OCI-LY3 (cell line): ENCODE measurements at regions not wholly inside any gene's neighbourhood (a gene's known extent, or its start where the extent isn't known, plus 50 kb on each side); places are given as distances from the start of the nearest gene placed in this dataset.

Source experiments
- H2AFZ ChIP-seq: fragments of 200-600, 300-600 bp; shearing (Covaris generic); 2 replicates; pipeline ENCODE4 v1.6.0; 2014; ENCODE audit warnings: antibody characterized with exemption, low read depth, low read length
- H3K27ac ChIP-seq: fragments of 200-600, 300-600 bp; sonication (generic); 2 replicates; pipeline ENCODE4 v1.5.1; 2014; ENCODE audit warnings: mild to moderate bottlenecking, low read length, moderate library complexity, mixed read lengths
- H3K27me3 ChIP-seq: fragments of 200-600, 300-600 bp; sonication (generic); 2 replicates; pipeline ENCODE4 v1.6.1; 2014; ENCODE audit warnings: low read depth, low read length, mixed read lengths
- H3K36me3 ChIP-seq: fragments of 200-600, 300-600 bp; sonication (generic); replicated peaks from 2 replicates; pipeline ENCODE3; 2014; ENCODE audit warnings: low read depth, low read length, mixed read lengths
- H3K4me1 ChIP-seq: fragments of 300-600, 200-600 bp; sonication (generic); 2 replicates; pipeline ENCODE4 v1.6.1; 2014; ENCODE audit warnings: low read length, mixed read lengths
- H3K4me2 ChIP-seq: fragments of 200-600, 300-600 bp; sonication (generic); 2 replicates; pipeline ENCODE4 v1.6.1; 2014; ENCODE audit warnings: low read length, mixed read lengths
- H3K4me3 ChIP-seq: fragments of 300-600, 200-600 bp; sonication (generic); 2 replicates; pipeline ENCODE4 v1.5.1; 2014; ENCODE audit warnings: antibody characterized with exemption, mild to moderate bottlenecking, low read length, moderate library complexity
- H3K79me2 ChIP-seq: fragments of 300-600, 200-600 bp; shearing (Covaris generic); 2 replicates; pipeline ENCODE4 v1.6.1; 2014; ENCODE audit warnings: mild to moderate bottlenecking, low read length, mixed read lengths
- H3K9ac ChIP-seq: fragments of 300-600, 200-600 bp; shearing (Covaris generic); 2 replicates; pipeline ENCODE4 v1.6.0; 2014; ENCODE audit warnings: mild to moderate bottlenecking, low read length, moderate library complexity
- H3K9me3 ChIP-seq: fragments of 200-600, 300-600 bp; shearing (Covaris generic); 2 replicates; pipeline ENCODE4 v1.6.1; 2014; ENCODE audit warnings: low read length, mixed read lengths; ENCODE audit not compliant: insufficient read depth
- H4K20me1 ChIP-seq: fragments of 200-600, 300-600 bp; sonication (generic); 2 replicates; pipeline ENCODE4 v1.6.1; 2016; ENCODE audit warnings: low read length, mixed read lengths; ENCODE audit not compliant: insufficient read depth
- CTCF ChIP-seq: fragments of 200-600, 300-600 bp; sonication (generic); IDR thresholded peaks from 2 replicates; pipeline ENCODE4 v1.5.1; 2014; ENCODE audit warnings: antibody characterized with exemption, low read length, low read depth
- EZH2phosphoT487 ChIP-seq: fragments of 200-600 bp; shearing (Covaris generic); IDR thresholded peaks from 2 replicates; pipeline ENCODE4 v1.6.1; 2018; ENCODE audit warnings: antibody characterized with exemption, mixed run types, low read depth

GRCh38 chr5:67350618-67351201 lies 154.1 kb upstream of the CD180 start:
- H3K79me2 ChIP-seq = no peaks in the 10 kb centered on the region
- no peaks in the 10 kb centered on the region for H4K20me1 ChIP-seq
- H3K9ac ChIP-seq = no peak overlapping the region
- H3K27me3 ChIP-seq = no peaks in the 10 kb centered on the region
- no peaks in the 10 kb centered on the region for H3K9me3 ChIP-seq
- H3K4me1 ChIP-seq = peaks cover 9% of the 10 kb centered on the region
- no peaks in the 10 kb centered on the region for H3K36me3 ChIP-seq
- no peak overlapping the region for H2AFZ ChIP-seq
- no peak overlapping the region for H3K4me2 ChIP-seq
- H3K4me3 ChIP-seq = no peak overlapping the region
- no peak overlapping the region for H3K27ac ChIP-seq
- no peak for TF ChIP-seq EZH2phosphoT487
- TF ChIP-seq CTCF = no peak

- Histone ChIP-seq H2AFZ (no peak overlapping the region), H3K4me2 (no peak overlapping the region), H3K4me3 (no peak overlapping the region)
These were observed 153.6 kb upstream of the CD180 start for GRCh38 chr5:67350185-67350584.

GRCh38 chr5:67347821-67348220 lies 151.2 kb upstream of the CD180 start:
- H3K4me1 ChIP-seq = no peaks in the 10 kb centered on the region
- no peaks in the 10 kb centered on the region for H3K36me3 ChIP-seq
- H2AFZ ChIP-seq = no peak overlapping the region
- no peaks in the 10 kb centered on the region for H3K9me3 ChIP-seq
- H3K4me3 ChIP-seq = no peak overlapping the region
- H4K20me1 ChIP-seq = no peaks in the 10 kb centered on the region
- no peak overlapping the region for H3K9ac ChIP-seq
- TF ChIP-seq CTCF (no peak), EZH2phosphoT487 (no peak)
- H3K4me2 ChIP-seq = no peak overlapping the region
- no peaks in the 10 kb centered on the region for H3K79me2 ChIP-seq
- no peak overlapping the region for H3K27ac ChIP-seq
- no peaks in the 10 kb centered on the region for H3K27me3 ChIP-seq

More at GRCh38 chr5:67350185-67350584, 153.6 kb upstream of the CD180 start:
- H3K27ac ChIP-seq = no peak overlapping the region
- no peaks in the 10 kb centered on the region for H3K27me3 ChIP-seq
- peaks cover 9% of the 10 kb centered on the region for H3K4me1 ChIP-seq
- no peaks in the 10 kb centered on the region for H3K36me3 ChIP-seq
- H3K9ac ChIP-seq = no peak overlapping the region
- no peaks in the 10 kb centered on the region for H4K20me1 ChIP-seq
- no peaks in the 10 kb centered on the region for H3K79me2 ChIP-seq
- TF ChIP-seq EZH2phosphoT487 (no peak), CTCF (no peak)
- no peaks in the 10 kb centered on the region for H3K9me3 ChIP-seq

GRCh38 chr5:67346611-67347010 lies 150.0 kb upstream of the CD180 start:
- Histone ChIP-seq H3K9me3 (no peaks in the 10 kb centered on the region), H4K20me1 (no peaks in the 10 kb centered on the region), H2AFZ (no peak overlapping the region), H3K4me3 (no peak overlapping the region), H3K9ac (no peak overlapping the region), H3K4me1 (no peaks in the 10 kb centered on the region), H3K79me2 (no peaks in the 10 kb centered on the region), H3K4me2 (no peak overlapping the region), H3K27me3 (no peaks in the 10 kb centered on the region), H3K27ac (no peak overlapping the region), H3K36me3 (no peaks in the 10 kb centered on the region)
- TF ChIP-seq CTCF = no peak
- TF ChIP-seq EZH2phosphoT487 = no peak
